GM19468 (cell line): ENCODE measurements at regions not wholly inside any gene's neighbourhood (a gene's known extent, or its start where the extent isn't known, plus 50 kb on each side); places are given as distances from the start of the nearest gene placed in this dataset.
"Not testable (repeated sequence)": the region's sequence is repeated elsewhere in the genome, so short reads cannot be mapped to it uniquely, and the experiment has no call there.

ENCODE experiments used
- ATAC-seq: cut with Tn5 transposase; IDR thresholded peaks from one replicate; pipeline ENCODE4 v1.9.1; 2021; ENCODE audit warnings: mild to moderate bottlenecking, moderate library complexity, moderate number of reproducible peaks; ENCODE audit not compliant: unreplicated experiment; ENCODE audit errors: extremely low read depth

DNA sequence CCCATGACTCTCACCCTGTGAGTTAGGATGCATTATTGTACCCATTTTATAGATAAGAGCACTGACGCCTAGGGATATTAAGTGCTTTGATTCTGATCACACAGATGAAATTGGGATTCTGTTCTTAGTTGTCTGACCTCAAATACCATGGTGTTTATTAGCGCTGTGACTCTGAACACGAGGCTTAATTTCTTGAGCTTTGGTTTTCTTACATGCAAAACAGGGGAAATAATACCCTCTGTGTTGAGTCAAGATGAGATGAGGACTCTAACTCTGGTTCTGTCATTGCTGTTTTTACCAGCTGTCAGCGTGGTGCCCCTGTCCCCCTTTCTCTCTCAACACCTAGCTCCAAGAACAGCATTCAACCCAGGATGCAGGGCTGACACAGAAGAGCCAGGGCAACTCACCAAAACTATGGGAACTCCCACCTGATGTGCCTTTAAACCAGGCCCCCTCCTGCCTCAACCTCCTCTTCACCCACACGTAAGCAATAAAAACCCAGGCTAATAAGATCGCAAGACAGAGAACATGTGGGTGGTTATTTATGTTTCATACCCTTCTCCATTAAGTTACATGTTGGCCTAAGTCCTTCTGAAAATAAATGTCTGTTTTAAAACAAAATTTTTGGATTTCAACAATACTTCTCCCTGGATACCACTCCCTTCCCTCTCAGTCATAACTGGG lies 100.1 kb upstream of the SPATA12 start:
- ATAC-seq, result no peak

DNA sequence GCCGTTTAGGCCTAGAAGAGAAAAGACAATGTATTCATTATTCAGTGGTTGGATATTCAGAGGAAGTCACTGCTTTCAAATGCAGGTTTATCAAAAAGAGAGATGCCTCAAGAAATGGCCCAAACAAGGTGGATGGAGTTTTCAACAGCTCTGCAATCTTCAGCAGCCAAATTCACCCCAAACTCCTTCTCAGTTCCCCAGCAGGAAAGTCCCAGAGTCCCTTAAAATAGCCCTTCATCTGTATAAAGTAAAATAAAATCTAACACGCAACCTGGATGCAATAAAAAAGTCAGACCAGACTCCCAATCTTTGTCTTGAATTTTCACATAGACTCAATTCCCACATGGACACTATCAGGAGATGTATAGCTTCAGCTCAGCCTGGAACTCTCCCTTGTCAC lies 101.6 kb upstream of the SPATA12 start:
- no peak for ATAC-seq

GRCh38 chr3:56957522-56957921 lies 102.9 kb upstream of the SPATA12 start:
- ATAC-seq, result no peak

- no peak for ATAC-seq
Measured at GRCh38 chr3:56956906-56957305, 103.6 kb upstream of the SPATA12 start.

DNA sequence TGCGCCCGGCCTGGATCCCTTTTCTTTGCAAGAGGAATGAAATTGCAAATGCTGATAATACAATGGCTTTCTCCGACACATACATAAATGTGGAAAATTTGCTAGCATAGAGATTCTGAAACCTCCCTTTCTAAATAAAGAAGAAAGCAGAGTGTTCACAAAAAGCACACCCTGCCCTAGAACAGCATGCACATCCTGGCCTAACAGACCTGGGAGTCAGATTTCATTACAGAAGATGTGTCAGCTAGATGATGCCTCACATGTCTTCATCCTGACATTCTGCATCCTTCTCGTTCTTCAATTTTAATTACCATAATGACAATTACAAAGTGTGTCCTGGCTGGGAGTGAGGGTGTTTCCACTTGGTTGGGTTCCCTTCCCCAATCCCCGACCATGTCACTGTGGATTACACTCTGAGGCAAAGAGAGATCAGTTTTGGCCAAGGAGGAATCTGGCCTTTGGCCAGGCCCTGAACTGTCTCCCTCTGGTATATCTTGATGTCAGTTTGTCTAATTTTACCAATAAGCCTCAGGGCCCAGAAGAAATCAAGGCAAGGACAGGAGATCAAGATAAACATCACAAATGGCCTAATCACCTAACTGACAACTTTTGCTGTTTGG lies 104.9 kb upstream of the SPATA12 start:
- ATAC-seq, result no peak

DNA sequence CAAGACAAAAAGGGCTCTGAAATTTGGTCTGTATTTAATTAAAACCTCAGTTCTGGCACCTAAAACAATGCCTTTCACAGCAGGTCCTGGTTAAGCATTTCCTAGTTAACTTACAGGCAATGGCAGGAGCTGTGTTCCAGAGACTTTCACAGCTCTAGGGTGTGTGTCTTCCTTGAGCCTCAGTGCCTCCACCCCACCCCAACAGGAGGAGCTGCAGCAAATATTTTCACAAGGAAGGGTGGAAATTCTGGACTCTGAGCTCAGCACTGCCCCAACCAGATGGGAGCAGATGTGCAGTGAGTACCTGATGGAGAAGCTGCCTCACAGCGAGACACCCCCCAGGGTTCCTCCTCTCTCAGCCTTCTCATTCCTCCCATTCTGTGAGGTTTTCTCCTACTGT lies 106.3 kb upstream of the SPATA12 start:
- no peak for ATAC-seq

- ATAC-seq, result no peak
Measured at GRCh38 chr3:56952846-56953245, 107.6 kb upstream of the SPATA12 start.

DNA sequence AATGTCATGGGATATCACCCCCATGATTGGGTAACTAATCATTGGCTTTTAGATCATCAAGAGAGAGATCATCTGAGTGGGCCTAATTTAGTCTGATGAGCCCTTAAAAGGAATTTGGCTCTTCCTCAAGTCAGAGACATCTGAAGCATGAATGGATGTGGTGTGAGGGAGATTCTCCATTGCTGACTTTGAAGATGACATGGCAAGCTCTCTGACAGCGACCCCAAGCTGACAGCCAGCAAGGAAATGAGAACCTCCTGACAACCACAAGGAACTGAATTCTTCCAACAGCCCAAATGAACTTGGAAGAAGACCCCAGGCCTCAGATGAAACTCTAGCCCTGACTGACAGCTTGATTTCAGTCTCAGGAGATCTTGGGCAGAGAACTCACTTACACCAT lies 108.4 kb upstream of the SPATA12 start:
- ATAC-seq, result no peak

DNA sequence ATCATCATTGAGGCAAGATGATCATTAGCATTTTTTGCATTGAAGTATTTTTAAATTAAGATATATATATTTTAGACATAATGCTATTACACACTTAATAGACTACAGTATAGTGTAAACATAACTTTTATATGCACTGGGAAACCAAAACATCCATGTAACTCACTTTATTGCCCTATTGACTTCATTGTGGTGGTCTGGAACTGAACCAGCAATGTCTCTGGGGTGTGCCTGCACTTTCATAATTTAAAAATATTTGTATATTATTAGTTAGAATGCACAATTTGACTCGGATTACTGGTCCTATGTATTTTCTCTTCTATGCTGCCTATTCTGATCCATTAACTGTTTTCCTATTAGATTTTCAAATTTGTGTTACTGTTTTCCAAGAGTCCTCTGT lies 109.1 kb upstream of the SPATA12 start:
- ATAC-seq, result no peak

GRCh38 chr3:56945378-56945777 lies 115.1 kb upstream of the SPATA12 start:
- not testable (repeated sequence) for ATAC-seq

GRCh38 chr3:56942523-56942922 lies 117.9 kb upstream of the SPATA12 start:
- no peak for ATAC-seq

DNA sequence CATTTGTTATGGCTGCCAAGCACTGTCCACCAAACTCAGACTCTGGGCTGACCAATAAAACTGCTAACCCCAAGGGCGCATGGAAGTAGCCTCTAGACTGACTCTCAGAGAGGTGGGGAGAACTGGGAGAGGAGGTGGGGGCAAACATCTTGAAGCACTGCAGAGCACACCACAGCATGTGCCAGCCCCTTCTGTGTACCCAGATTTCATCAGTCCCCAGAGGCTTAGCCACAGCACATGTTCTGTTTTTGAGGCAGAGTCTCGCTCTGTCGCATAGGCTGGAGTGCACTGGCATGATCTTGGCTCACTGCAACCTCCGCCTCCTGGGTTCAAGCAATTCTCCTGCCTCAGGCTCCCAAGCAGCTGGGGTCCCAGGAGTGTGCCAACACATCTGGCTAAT lies 119.5 kb upstream of the SPATA12 start:
- ATAC-seq, result no peak

- no peak for ATAC-seq
Measured at GRCh38 chr3:56940321-56940720, 120.1 kb upstream of the SPATA12 start.

GRCh38 chr3:56939834-56940233 lies 120.6 kb upstream of the SPATA12 start:
- ATAC-seq, result no peak

GRCh38 chr3:56938530-56938929 lies 121.9 kb upstream of the SPATA12 start:
- no peak for ATAC-seq

DNA sequence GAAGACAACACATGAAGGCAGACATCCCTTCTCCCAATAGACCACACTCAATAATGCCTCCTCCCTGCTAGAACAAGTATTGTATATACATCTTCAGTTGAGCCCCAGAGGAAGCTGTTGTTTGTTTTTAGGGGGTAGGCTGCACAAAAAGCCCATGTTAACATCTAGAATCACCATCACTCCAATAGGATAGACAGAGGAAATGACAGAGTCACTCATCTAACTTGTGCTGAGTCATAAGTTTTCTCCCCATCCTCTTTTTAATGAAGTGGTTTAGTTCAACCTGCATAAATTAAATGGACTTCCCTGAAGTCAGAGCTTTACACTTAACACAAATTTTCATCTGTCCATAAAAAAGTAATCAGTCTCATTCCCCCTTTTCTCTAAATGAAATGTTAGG lies 122.9 kb upstream of the SPATA12 start:
- no peak for ATAC-seq

DNA sequence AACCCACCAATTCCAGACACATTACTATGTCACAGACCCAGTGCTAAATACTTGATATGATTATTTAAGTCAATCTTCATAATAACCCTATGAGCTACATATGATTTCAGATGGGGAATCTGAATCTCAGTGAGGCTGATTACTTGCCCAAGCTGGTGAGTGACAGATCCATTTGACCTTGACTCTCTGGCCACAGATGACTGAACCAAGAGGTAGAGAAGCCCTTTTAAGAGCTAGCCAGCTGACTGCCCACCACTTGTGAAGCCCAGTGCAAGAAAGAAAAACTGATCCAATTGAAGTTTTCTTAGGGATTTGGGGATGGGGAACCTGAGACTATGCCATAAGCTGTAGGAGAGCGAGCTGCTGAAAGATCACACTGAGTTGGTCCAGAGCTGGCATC lies 124.7 kb upstream of the SPATA12 start:
- ATAC-seq, result no peak

GRCh38 chr3:56934481-56934880 lies 126.0 kb upstream of the SPATA12 start:
- ATAC-seq, result not testable (repeated sequence)

GRCh38 chr3:56933803-56934202 lies 126.7 kb upstream of the SPATA12 start:
- ATAC-seq, result no peak

GRCh38 chr3:56932866-56933265 lies 127.6 kb upstream of the SPATA12 start:
- ATAC-seq, result no peak

GRCh38 chr3:56931836-56932235 lies 128.6 kb upstream of the SPATA12 start:
- ATAC-seq, result no peak

DNA sequence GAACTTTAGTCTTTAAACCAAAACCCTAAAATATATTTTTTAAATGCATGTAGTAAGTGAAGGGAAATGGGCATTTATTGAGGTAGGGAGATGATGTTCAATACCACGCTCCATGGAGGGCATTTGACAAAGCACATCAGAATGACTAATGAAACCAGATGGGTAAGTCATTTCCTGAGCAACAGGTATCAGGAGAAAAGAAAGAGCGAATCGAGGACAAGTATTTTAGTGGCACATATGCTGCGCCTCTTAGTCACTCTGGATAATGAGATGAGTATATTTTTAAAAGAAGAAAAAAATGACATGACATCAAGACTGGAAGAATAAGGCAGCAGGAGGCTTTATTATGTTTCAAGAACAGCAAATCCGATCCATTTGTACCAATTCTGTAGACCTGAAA lies 129.0 kb upstream of the ARHGEF3 start:
- no peak for ATAC-seq
